Skeletal muscle tissue (tissue), 3 donors: ENCODE measurements at regions not wholly inside any gene's neighbourhood (a gene's known extent, or its start where the extent isn't known, plus 50 kb on each side); places are given as distances from the start of the nearest gene placed in this dataset.

Source experiments
- H3K27ac ChIP-seq: one replicate; pipeline ENCODE4 v1.7.0; 2013; ENCODE audit warnings: mild to moderate bottlenecking, low read depth, low read length, inconsistent platforms
- H3K27me3 ChIP-seq, 3 donors: one replicate each; pipeline ENCODE4 v1.7.0; 2013; ENCODE audit warnings: low read length in 3 of 3; ENCODE audit not compliant: control insufficient read depth in 3 of 3, insufficient read depth in 3 of 3
- H3K36me3 ChIP-seq, 3 donors: one replicate each; pipeline ENCODE4 v1.7.0; 2013; ENCODE audit warnings: low read length in 3 of 3; ENCODE audit not compliant: control insufficient read depth in 3 of 3, insufficient read depth in 3 of 3
- H3K4me1 ChIP-seq, 3 donors: one replicate each; pipeline ENCODE4 v1.7.0; 2013; ENCODE audit warnings: low read length in 3 of 3, mild to moderate bottlenecking in 3 of 3; ENCODE audit not compliant: control insufficient read depth in 3 of 3, insufficient read depth in 3 of 3
- H3K4me3 ChIP-seq, 3 donors: one replicate each; pipeline ENCODE4 v1.7.0; 2013; ENCODE audit warnings: low read length in 3 of 3
- H3K9ac ChIP-seq, 3 donors: one replicate each; pipeline ENCODE4 v1.7.0; 2013; ENCODE audit warnings: low read length in 3 of 3, mild to moderate bottlenecking in 3 of 3, moderate library complexity in 2 of 3, low read depth in 1 of 3
- H3K9me3 ChIP-seq, 3 donors: one replicate each; pipeline ENCODE4 v1.7.0; 2013; ENCODE audit warnings: low read length in 3 of 3; ENCODE audit not compliant: control insufficient read depth in 3 of 3
- donor health status: Osteomylitis.

GRCh38 chr12:66733321-66733720, 54.4 kb upstream of the GRIP1 start:
- no peak overlapping the region for H3K9ac ChIP-seq
- H3K9me3 ChIP-seq = no peaks in the 10 kb centered on the region
- no peaks in the 10 kb centered on the region for H3K4me1 ChIP-seq
- no peaks in the 10 kb centered on the region for H3K27me3 ChIP-seq
- no peak overlapping the region for H3K27ac ChIP-seq
- H3K4me3 ChIP-seq = no peak overlapping the region
- H3K36me3 ChIP-seq = no peaks in the 10 kb centered on the region

GRCh38 chr12:66733839-66734238, 55.0 kb upstream of the GRIP1 start:
- H3K4me3 ChIP-seq = no peak overlapping the region
- H3K36me3 ChIP-seq = no peaks in the 10 kb centered on the region
- no peaks in the 10 kb centered on the region for H3K27me3 ChIP-seq
- no peak overlapping the region for H3K9ac ChIP-seq
- no peaks in the 10 kb centered on the region for H3K4me1 ChIP-seq
- no peak overlapping the region for H3K27ac ChIP-seq
- no peaks in the 10 kb centered on the region for H3K9me3 ChIP-seq

DNA sequence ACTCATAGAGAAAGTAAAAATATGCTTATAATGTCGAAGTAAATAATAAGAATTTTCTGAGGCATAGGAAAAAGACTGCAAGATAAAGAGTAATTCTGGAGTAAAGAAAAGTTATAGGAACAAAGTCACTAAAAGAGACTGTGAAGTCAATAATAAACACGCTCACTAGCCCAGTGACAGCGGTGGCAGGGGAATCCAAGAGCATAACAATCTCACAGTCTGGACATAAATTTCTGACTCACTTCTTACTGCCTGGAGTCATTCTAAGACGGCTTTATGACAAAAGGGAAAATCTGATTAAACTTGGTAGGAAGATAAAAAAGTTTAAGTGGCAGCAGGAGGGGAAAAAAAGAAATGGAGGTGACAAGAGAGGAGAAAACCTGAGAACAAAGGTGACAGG, 56.4 kb upstream of the GRIP1 start:
- H3K4me1 ChIP-seq = no peaks in the 10 kb centered on the region
- no peak overlapping the region for H3K4me3 ChIP-seq
- no peak overlapping the region for H3K27ac ChIP-seq
- H3K36me3 ChIP-seq = no peaks in the 10 kb centered on the region
- H3K27me3 ChIP-seq = peaks cover 0 to 2% (median 0%) of the 10 kb centered on the region in 3 donors
- H3K9me3 ChIP-seq = no peaks in the 10 kb centered on the region
- no peak overlapping the region for H3K9ac ChIP-seq

DNA sequence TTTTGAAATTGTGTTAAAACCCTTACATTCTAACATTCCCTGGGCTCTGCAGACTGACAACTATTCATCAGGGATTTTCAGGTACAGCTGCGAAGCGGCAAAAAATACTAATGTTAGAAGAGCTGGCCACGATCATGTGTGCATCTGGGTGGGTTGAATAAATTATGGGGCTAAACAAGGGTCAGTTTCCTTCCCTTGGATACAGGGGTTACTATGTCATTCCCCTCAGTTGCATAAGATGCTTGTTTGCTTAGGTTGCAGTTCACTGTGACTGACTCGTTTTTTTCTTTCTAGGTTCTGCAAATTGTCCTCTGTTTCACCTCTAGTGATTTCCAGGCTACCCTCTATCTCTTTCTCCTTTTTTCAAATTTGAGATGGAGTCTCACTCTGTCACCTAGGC, 58.1 kb upstream of the GRIP1 start:
- peaks cover 0 to 2% (median 0%) of the 10 kb centered on the region in 3 donors for H3K27me3 ChIP-seq
- H3K4me3 ChIP-seq = no peak overlapping the region
- H3K27ac ChIP-seq = no peak overlapping the region
- H3K9me3 ChIP-seq = no peaks in the 10 kb centered on the region
- no peaks in the 10 kb centered on the region for H3K4me1 ChIP-seq
- H3K36me3 ChIP-seq = no peaks in the 10 kb centered on the region
- no peak overlapping the region for H3K9ac ChIP-seq

GRCh38 chr12:66739266-66739665, 60.4 kb upstream of the GRIP1 start:
- H3K27me3 ChIP-seq = peaks cover 0 to 2% (median 0%) of the 10 kb centered on the region in 3 donors
- no peak overlapping the region for H3K9ac ChIP-seq
- no peaks in the 10 kb centered on the region for H3K4me1 ChIP-seq
- H3K9me3 ChIP-seq = no peaks in the 10 kb centered on the region
- H3K4me3 ChIP-seq = no peak overlapping the region
- no peaks in the 10 kb centered on the region for H3K36me3 ChIP-seq
- H3K27ac ChIP-seq = no peak overlapping the region

DNA sequence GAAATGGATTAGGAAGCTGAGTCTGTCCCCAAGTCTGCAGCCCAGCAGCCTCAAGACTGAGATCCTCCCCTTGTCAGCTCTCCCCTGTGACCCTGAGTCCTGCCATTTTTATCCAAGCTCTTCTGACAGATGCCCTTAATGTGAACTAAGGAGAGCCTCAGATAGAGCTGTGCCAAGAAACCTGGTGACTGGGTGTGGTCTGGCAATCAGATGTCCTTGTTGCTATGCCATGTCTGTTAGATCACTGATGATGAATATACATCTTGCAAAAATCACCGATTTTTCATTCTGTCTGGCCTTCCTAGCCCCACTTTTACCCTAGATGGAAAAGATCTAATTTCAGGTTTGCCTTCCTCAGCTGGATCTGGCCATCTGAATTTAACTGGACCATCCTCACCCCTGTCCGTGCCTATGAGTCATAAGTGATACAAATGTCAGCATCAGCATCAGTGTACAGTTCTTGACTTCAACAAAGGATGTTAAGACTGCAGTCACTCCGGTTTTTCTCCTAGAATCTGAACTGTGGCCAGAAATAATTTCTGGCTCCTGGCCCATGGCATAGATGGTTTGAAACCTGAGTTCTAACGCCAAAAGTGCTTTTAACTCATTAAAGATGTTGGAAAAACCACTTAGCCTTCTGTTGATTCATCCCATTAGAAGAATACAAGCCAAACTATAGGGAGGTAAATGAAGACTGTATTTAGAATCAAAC, 61.2 kb upstream of the GRIP1 start:
- Histone ChIP-seq H3K27me3 (peaks cover 0 to 2% (median 0%) of the 10 kb centered on the region in 3 donors), H3K27ac (no peak overlapping the region), H3K4me1 (no peaks in the 10 kb centered on the region), H3K9me3 (no peaks in the 10 kb centered on the region), H3K4me3 (no peak overlapping the region), H3K9ac (no peak overlapping the region), H3K36me3 (no peaks in the 10 kb centered on the region)

- Histone ChIP-seq H3K4me3 (no peak overlapping the region), H3K27ac (no peak overlapping the region), H3K9ac (no peak overlapping the region), H3K27me3 (peaks cover 0 to 2% (median 0%) of the 10 kb centered on the region in 3 donors), H3K9me3 (no peaks in the 10 kb centered on the region), H3K36me3 (no peaks in the 10 kb centered on the region), H3K4me1 (no peaks in the 10 kb centered on the region)
Observed at GRCh38 chr12:66740732-66741131, 61.9 kb upstream of the GRIP1 start.

- no peak overlapping the region for H3K9ac ChIP-seq
- H3K27me3 ChIP-seq = peaks cover 0 to 2% (median 0%) of the 10 kb centered on the region in 3 donors
- no peaks in the 10 kb centered on the region for H3K36me3 ChIP-seq
- no peaks in the 10 kb centered on the region for H3K4me1 ChIP-seq
- no peak overlapping the region for H3K4me3 ChIP-seq
- no peaks in the 10 kb centered on the region for H3K9me3 ChIP-seq
- H3K27ac ChIP-seq = no peak overlapping the region
Observed at GRCh38 chr12:66741919-66742318, 63.0 kb upstream of the GRIP1 start.

GRCh38 chr12:66742508-66743367, 63.9 kb upstream of the GRIP1 start:
- Histone ChIP-seq H3K9ac (no peak overlapping the region), H3K9me3 (no peaks in the 10 kb centered on the region), H3K4me3 (no peak overlapping the region), H3K27ac (no peak overlapping the region), H3K36me3 (no peaks in the 10 kb centered on the region), H3K27me3 (peaks cover 0 to 2% (median 0%) of the 10 kb centered on the region in 3 donors), H3K4me1 (no peaks in the 10 kb centered on the region)

DNA sequence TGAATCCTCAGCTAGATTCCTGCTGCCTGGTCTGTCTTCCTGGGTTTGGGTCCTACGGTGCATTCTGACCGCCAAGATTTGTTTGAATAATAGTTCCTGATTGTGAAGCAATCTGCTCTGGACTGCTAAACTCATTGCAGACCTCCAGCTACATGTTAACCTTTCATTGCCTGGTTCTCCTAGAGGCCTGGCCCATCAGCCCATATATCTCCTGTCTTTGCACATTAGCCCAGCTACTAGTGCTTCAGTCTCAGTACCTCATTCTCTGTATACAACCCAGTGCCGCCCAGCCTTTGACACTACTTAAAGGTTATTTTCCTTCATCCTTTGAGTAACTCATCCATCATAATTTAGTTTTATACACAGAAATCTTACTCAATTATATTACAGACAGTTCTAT, 65.6 kb upstream of the GRIP1 start:
- no peaks in the 10 kb centered on the region for H3K36me3 ChIP-seq
- H3K27ac ChIP-seq = no peak overlapping the region
- H3K4me3 ChIP-seq = no peak overlapping the region

More for the DNA sequence above, 65.6 kb upstream of the GRIP1 start:
- H3K4me1 ChIP-seq = no peaks in the 10 kb centered on the region
- H3K9me3 ChIP-seq = no peaks in the 10 kb centered on the region
- peaks cover 0 to 2% (median 1%) of the 10 kb centered on the region in 3 donors for H3K27me3 ChIP-seq
- H3K9ac ChIP-seq = no peak overlapping the region
